Liver (tissue), 3 donors: ENCODE measurements at regions not wholly inside any gene's neighbourhood (a gene's known extent, or its start where the extent isn't known, plus 50 kb on each side); places are given as distances from the start of the nearest gene placed in this dataset.

Experiments used
- ATF3 ChIP-seq: IDR thresholded peaks from 2 replicates; pipeline ENCODE4 v1.6.1; 2016; ENCODE audit warnings: antibody characterized with exemption
- CTCF ChIP-seq: fragments of 150-350 bp; IDR thresholded peaks from 2 replicates; pipeline ENCODE4 v1.5.1; 2017; ENCODE audit warnings: improper control_type of control experiment, low read depth, low read length; ENCODE audit not compliant: missing input control
- EGR1 ChIP-seq, 2 donors: IDR thresholded peaks; 2 replicates each; pipeline ENCODE4 v1.6.1; 2016 to 2018; ENCODE audit warnings: antibody characterized with exemption in 2 of 2, low read depth in 2 of 2
- FOXA1 ChIP-seq: IDR thresholded peaks from 2 replicates; pipeline ENCODE4 v1.6.1; 2016; ENCODE audit warnings: antibody characterized with exemption
- GABPA ChIP-seq, 2 donors: IDR thresholded peaks in 1 of 2; conservative IDR thresholded peaks in 1 of 2; 2 replicates each; pipeline ENCODE4 v1.6.1; 2016; ENCODE audit warnings: antibody characterized with exemption in 2 of 2, mild to moderate bottlenecking in 1 of 2, moderate library complexity in 1 of 2
- HNF4A ChIP-seq, 2 donors: conservative IDR thresholded peaks; 2 replicates each; pipeline ENCODE4 v1.6.1; 2016; ENCODE audit warnings: antibody characterized with exemption in 2 of 2, mild to moderate bottlenecking in 2 of 2
- JUND ChIP-seq, 2 donors: IDR thresholded peaks; 2 replicates each; pipeline ENCODE4 v1.6.1; 2016; ENCODE audit warnings: antibody characterized with exemption in 2 of 2
- MAX ChIP-seq: IDR thresholded peaks from 2 replicates; pipeline ENCODE4 v1.6.1; 2016; ENCODE audit warnings: antibody characterized with exemption
- RAD21 ChIP-seq, 2 donors: IDR thresholded peaks; 2 replicates each; pipeline ENCODE4 v1.6.1; 2016; ENCODE audit warnings: antibody characterized with exemption in 2 of 2, mild to moderate bottlenecking in 2 of 2
- REST ChIP-seq: IDR thresholded peaks from 2 replicates; pipeline ENCODE4 v1.6.1; 2016; ENCODE audit warnings: antibody characterized with exemption, mild to moderate bottlenecking
- SP1 ChIP-seq: IDR thresholded peaks from 2 replicates; pipeline ENCODE4 v1.6.1; 2018; ENCODE audit warnings: antibody characterized with exemption, mild to moderate bottlenecking
- TAF1 ChIP-seq: conservative IDR thresholded peaks from 2 replicates; pipeline ENCODE4 v1.6.1; 2016; ENCODE audit warnings: antibody characterized with exemption, mild to moderate bottlenecking
- YY1 ChIP-seq: IDR thresholded peaks from 2 replicates; pipeline ENCODE4 v1.6.1; 2016; ENCODE audit warnings: antibody characterized with exemption, mild to moderate bottlenecking
- ZBTB33 ChIP-seq: IDR thresholded peaks from 2 replicates; pipeline ENCODE4 v1.6.1; 2016; ENCODE audit warnings: antibody characterized with exemption
- donor health status: healthy.
- donor health status: healthy.

GRCh38 chr6:147954938-147955337 is 387.7 kb upstream of the SASH1 start:
- no peak for TF ChIP-seq CTCF
- no peak for TF ChIP-seq ZBTB33
- no peak for TF ChIP-seq HNF4A (conservative IDR thresholded peaks at IDR 0.05)
- no peak for TF ChIP-seq GABPA (IDR thresholded peaks at IDR 0.05 in 1 of 2, conservative IDR thresholded peaks at IDR 0.05 in 1 of 2)
- no peak for TF ChIP-seq FOXA1
- TF ChIP-seq MAX, result no peak
- no peak for TF ChIP-seq ATF3
- no peak for TF ChIP-seq RAD21 (IDR thresholded peaks at IDR 0.05)
- no peak for TF ChIP-seq REST
- no peak for TF ChIP-seq TAF1
- TF ChIP-seq YY1, result no peak
- no peak for TF ChIP-seq SP1
- no peak for TF ChIP-seq JUND (IDR thresholded peaks at IDR 0.05)
- no peak for TF ChIP-seq EGR1 (IDR thresholded peaks at IDR 0.05; ENCODE audit: low read depth in 2 of 2)
